ENCODE measurements at regions not wholly inside any gene's neighbourhood (a gene's known extent, or its start where the extent isn't known, plus 50 kb on each side); places are given as distances from the start of the nearest gene placed in this dataset.

- no peak for DNase-seq
Observed at GRCh38 chr15:70491201-70491621, 272.1 kb downstream of the UACA start.

DNA sequence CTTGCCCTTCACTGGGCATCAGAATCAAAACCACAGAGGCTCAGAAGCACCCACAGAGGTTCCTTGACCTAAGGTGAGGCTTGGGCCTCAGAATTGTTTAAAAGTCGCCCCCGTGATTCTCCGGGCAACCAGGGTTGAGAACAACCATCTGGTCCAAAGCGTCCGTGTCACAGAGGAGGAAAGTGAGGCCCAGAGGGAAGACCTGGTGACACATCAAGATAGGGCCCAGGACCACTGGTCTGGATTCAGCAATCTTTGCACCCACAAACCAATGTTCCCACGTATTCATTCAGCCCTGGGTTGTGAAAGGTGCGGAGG is 272.6 kb downstream of the UACA start:
- no peak for DNase-seq

- DNase-seq = no peak
Observed at GRCh38 chr15:70490148-70490837, 273.1 kb downstream of the UACA start.

DNA sequence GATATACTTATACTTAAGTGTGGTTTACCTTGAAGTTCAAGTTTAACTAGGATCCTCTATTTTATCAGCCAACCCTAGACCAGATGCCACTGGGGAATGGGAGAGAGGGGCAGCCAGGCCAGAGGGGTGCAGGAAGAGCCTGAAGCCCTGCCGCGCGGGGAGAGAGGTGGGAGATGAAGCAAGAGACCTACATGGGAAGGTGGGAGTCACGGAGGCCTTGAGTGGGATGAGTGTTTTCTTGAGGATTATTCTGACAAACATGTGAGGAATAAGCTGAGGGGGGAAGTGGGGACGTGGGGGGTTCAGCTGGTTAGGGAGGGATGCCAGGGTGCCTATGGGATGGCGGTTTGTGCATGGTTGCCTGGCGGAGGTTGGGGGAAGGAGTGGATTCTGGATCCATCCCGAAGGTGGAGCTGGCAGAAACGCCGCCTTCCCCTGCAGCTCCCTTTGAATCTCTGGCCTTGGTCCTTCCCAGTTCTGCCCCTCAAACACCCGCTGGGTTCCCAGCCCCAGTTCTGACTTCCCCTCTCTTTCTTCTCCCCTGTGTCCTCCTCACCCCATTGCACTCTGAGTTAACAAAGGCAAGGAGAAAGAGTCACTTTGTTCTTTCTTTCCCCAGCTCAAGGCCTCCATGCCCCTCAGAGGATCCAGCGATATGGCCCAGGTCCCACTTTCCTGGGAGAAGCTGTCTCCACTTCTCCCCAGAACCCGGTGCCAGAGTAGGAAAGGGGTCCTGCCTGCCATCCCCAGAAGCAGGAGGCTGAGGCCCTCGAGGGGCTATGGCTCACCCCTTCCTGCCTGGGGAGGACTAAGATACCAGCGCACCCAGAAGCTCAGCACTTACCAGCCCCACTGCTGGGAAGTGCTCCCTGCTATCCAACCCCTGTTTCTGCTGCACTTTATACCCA is 274.2 kb downstream of the UACA start:
- no peak for DNase-seq

DNA sequence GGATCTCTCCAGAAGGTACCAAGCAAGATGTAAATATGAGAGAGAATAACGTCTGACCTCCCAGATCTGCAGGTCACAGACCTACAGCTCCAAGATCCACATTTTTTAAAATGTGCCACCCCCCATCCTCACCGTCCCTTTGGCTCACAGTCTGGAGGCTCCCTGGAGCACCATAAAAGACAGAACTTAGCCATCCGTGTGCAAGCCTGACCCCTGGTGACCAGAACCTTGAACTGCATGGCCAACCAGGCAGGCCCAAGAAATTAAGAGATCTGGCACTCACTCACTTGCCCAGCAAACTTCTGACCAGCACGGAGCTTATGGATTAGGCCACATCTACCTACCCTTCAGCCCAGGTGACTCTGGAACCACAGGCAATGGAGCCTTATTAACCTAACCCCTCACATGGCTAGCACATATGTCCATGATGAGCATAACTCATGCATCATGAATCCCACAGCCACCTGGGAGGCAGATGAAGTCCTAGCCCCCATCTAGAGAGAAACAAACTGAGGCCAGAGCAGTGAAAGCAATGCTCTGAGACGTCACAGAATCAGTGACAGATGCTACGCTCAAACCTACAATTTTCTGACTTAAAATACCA is 275.3 kb downstream of the UACA start:
- DNase-seq = peak; percentile 69

DNA sequence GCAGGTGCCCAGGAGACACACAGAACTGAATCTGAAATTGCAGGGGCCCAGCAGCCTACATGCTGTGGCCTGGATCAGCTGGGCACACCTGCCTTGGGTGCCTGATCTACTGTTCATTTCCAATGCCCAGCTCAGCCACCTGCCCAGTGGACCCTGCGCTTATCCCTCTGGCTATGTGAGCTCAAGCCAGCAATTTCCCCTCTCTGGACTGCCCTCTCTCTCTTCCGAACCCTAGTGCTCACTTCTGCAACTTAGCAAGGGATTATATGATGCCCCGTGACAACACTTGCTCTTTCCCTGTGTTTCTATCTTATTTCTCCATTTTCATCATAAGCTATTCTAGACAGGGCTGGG is 276.0 kb downstream of the UACA start:
- no peak for DNase-seq

DNA sequence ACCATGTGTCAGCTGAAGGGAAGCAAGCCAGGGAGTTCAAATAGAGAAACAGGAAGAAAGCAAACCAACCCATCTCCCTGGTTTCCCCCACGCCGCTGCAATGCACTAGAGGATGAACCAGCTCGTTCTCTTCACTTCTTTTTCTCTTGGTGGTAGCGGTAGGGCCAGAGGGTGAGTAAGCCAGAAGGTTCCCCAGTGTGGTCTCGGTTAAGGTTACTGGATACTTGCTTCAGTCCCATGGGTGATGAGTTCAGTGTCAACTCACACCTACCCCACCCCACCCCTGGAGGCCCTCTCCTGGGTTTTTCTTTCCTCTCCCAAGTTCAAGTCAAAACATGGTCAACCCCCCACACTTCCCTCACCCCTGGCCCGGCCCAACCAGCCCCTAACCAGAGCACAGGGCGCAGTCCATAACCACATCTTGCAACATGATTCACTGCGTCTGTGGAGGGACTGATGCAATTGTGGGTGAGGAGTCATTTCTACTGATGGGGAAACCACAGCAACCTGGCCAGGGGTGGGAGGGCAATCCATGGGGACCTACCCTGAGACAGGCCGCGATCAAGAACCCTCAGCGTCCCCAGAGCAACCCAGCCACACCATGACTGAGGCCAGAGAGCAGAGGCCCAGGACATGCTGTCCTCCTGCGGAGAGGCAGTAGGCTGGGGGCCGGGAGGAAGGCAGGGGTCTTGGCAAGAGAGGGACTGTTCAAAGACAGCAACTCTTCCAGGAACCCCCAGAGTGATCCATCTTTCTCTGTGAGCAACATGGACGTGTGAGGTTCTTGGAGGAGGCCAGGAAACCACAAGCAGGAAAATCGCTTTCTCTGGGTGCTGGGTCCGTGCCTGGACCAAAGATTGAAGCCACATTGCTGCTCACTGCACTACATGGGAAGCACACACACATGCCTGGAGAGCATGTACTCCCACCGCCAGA is 276.6 kb downstream of the UACA start:
- no peak for DNase-seq

DNA sequence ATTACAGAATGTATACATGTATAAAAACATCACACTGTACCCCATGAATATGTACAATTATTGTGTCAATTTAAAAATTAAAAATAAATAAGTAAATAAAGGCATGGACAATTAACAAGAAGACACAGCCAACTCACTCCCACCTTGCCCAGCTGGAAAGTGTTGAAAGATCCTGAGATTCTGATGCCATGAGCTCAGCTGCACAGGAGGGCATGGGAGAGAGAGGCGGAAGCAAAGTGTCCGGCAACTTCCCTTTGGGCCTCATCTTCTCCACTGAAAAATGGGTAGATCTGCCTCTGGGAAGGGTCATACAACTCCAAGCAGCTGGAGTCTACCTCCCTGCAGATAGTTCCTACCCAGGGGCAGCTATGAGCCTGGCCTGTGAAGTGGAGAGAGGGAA is 277.3 kb downstream of the UACA start:
- DNase-seq = no peak

DNA sequence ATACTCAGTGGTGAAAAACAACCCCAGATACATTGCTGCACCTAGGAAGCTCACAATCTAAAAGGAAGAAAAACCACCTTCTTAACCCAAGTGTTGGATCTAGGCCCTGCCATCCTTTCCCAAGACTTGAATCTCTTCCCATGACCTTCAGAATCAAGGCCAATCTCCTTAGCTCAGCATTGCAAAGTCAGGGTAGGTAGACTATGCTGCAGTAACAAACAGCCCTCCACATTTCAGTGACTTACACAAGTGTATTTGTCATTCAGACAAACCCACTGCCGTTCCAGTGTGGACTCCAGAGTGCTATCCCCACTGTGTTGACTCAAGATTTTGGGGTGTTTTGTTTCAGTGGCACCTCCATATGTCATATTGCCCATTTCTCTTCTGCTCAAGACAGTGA is 278.4 kb downstream of the UACA start:
- DNase-seq = no peak

DNA sequence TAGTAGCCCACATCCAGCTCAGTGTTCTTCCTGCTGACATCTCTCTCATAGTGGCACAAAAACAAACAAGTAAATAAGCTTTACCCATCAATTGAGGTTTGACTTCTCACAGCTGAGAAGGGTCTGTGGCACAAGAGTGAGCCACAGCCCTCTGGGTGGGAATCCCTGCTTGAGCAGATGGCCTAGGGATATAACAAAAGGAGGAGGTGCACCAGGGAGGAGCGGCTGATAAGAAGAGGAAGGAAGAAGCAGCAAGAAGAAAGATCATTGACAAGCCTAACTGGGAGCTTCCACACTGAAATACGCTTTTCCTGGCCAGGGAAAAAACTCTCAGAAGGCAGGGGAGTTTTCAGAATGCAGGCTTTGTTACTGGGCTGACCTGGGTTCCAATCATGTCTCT is 279.8 kb downstream of the UACA start:
- no peak for DNase-seq

DNA sequence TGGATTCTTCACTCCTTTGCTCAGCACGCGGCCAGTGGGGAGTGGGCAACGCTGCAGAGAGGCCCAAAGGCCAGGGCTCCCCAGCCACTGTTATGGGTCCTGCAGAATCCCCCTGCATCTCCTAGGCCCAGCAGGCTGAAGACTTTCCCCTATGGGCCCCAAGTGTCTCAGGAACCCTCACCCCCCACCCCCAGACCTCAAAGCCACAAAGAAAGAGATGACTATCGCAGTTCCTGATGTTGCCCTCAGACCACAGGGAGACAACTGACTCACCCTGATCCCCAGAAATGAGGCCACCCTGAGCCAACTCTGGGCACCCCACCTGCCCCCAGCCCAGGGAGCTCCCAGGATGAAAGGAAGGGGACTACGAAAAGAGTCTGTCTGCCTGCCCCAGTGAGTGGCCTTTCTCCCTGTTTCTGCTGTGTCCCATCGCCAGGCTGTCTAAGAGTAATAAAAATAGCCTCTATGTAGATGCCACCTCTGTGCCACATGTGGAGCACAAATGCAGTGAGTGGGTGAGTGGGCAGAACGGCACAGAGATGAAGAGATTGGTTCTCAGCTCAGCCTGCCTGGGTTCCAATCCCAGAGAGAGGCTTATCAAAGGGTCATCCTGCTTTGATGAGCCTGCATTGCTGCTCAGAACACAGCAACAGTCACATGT is 283.0 kb downstream of the UACA start:
- DNase-seq = no peak

DNA sequence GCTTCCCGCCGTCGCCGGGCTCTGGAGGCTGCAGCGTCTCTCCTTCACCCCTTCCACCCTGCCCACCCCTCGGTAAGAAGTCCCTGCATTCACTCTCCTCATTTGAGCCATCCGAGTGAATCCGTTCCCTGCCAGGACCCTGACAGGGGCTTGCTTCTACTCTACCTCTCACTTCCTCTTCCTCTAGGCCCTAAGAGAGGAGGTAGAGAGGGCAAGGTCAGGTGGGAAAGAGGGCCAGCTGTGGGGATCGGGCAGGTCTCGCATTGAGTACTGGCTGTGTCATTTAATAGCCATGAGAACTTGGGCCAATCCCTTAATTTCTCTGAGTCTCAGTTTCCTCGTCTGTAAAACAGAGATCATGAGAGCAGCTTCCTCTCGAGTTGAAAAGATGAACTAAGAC is 283.6 kb downstream of the UACA start:
- no peak for DNase-seq

DNA sequence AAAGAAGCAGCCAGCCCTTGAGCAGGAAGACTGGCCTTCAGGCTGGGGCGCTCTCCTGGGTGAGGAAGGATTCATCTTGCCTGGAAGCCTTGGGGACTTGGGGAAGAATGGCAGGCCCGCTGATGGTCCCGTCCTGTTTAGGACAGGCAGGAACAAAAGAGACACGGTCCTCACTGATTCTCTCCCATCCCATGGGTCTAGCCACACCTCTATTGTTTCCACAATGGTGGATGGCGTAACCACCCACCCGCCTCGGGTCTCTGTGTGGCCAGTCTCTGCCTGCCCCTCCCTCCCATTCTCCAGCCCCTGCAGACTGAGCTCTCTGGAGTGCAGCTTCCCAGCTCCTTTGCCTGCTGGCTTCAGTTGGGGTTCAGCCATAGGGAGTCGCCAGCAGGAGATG is 284.3 kb downstream of the UACA start:
- no peak for DNase-seq

DNA sequence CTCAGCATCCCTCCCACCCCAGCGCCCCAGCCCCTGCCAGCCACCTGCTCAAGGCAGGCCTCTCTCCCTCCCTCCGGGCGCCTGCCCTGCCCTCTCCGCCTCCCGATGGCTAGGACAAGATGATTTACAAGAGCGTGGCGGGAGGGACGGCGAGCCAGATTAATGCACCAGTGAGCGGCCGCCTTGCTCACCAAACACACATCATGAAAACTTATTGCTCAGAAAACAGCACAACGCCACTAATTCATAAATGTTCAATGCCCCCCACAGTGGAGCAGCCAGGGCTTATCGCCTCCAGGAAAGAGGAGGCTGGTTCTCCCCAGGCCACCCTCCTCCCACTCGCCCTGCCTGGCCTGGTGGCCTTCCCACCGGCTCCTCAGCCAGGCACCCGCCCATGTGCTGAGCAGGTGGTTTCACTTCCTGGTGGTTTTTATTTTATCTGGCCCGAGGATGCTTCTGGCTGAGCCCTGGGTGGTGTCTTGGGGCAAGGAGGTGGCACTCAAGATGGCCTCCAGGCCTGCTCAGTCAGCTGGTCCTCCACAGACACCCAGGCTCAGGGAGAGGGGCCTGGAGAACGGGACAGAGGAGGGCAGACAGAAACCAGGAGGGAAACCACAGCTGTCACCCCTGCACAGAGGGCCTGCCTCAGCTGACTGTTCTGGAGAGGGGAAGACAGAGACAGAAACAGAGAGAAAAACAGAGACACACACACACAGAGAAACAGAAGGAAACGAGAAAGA is 284.9 kb downstream of the UACA start:
- peak; percentile 19 for DNase-seq

GRCh38 chr15:70477750-70478250 is 285.6 kb downstream of the UACA start:
- no peak for DNase-seq

GRCh38 chr15:70476441-70476840 is 286.9 kb downstream of the UACA start:
- no peak for DNase-seq

- DNase-seq = no peak
Observed at GRCh38 chr15:70475921-70476320, 287.4 kb downstream of the UACA start.

- no peak for DNase-seq
Observed at GRCh38 chr15:70475407-70475781, 288.0 kb downstream of the UACA start.

DNA sequence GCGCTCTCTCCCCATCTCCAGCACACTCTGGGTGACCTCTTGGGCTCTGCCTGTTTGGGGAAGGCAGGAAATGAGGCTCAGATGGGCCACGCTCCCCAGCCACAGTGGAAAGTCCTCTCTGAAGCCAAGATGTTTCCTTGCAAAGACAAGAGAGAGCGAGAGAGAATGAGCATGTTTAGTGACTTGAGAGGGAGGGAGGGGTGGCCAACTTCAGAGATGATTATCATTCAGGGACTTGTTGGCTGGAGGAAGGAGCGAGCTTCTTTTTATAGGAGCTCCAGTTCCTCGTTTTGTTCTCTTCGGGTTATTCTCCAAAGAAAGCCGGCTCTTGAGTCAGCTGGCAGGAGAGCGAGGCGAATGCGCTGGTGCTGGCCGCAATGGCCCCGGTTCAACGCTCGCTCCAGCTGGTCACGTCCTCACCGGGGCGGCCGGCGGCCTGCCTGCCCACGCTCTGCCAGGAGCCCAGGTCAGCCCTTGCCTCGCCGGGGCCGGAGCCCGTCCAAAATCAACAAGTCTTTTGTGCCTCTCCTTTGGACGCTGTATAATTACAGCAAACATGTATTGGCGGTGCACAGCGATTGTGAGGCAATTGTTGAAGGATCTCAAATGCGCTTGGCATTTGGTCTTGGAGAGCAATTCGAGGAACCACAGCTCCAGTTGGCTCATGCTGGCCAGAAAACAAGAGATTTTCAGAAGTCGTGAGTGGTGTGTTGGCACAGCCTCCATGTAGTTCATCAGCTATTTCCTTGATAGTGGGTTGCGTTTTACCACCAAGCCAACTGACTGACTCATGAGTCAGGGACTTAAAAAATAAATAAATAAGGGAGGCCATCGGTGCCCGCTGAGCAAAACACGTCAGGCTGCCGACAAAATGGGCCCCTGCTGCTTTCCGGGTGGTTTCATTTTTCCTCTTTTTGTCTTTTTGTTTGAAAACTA is 288.6 kb downstream of the UACA start:
- DNase-seq = peak; percentile 89

Data from skin of body (tissue), 1 donor.